IPS-20b (cell line): ENCODE measurements at regions not wholly inside any gene's neighbourhood (a gene's known extent, or its start where the extent isn't known, plus 50 kb on each side); places are given as distances from the start of the nearest gene placed in this dataset.

Source experiments
- H3K27ac ChIP-seq: one replicate; pipeline ENCODE4 v1.5.1; 2013; ENCODE audit warnings: low read length
- H3K27me3 ChIP-seq: 2 replicates; pipeline ENCODE4 v1.6.1; 2013; ENCODE audit warnings: mild to moderate bottlenecking, low read length, inconsistent platforms; ENCODE audit not compliant: insufficient read depth
- H3K36me3 ChIP-seq: 2 replicates; pipeline ENCODE4 v1.6.1; 2013; ENCODE audit warnings: low read depth, mild to moderate bottlenecking, inconsistent platforms, low read length, moderate library complexity; ENCODE audit not compliant: insufficient read depth
- H3K4me1 ChIP-seq: 2 replicates; pipeline ENCODE4 v1.6.1; 2013; ENCODE audit warnings: mild to moderate bottlenecking, control low read depth, inconsistent platforms, low read length, moderate library complexity; ENCODE audit not compliant: insufficient read depth
- H3K4me3 ChIP-seq: 2 replicates; pipeline ENCODE4 v1.5.1; 2013; ENCODE audit warnings: mild to moderate bottlenecking, low read length, inconsistent platforms
- H3K9ac ChIP-seq: 2 replicates; pipeline ENCODE4 v1.6.1; 2013; ENCODE audit warnings: low read depth, mild to moderate bottlenecking, inconsistent platforms, low read length, moderate library complexity
- H3K9me3 ChIP-seq: 2 replicates; pipeline ENCODE4 v1.6.1; 2013; ENCODE audit warnings: mild to moderate bottlenecking, low read depth, low read length, inconsistent platforms; ENCODE audit not compliant: insufficient read depth

GRCh38 chr4:152098365-152099060, 337.7 kb upstream of the GATB start:
- no peak overlapping the region for H3K27ac ChIP-seq
- no peaks in the 10 kb centered on the region for H3K36me3 ChIP-seq
- no peak overlapping the region for H3K9ac ChIP-seq
- H3K4me1 ChIP-seq: no peaks in the 10 kb centered on the region
- no peak overlapping the region for H3K4me3 ChIP-seq
- no peaks in the 10 kb centered on the region for H3K27me3 ChIP-seq
- no peaks in the 10 kb centered on the region for H3K9me3 ChIP-seq

- Histone ChIP-seq H3K9me3 (no peaks in the 10 kb centered on the region), H3K36me3 (no peaks in the 10 kb centered on the region), H3K27ac (no peak overlapping the region), H3K9ac (no peak overlapping the region), H3K4me3 (no peak overlapping the region), H3K27me3 (no peaks in the 10 kb centered on the region), H3K4me1 (no peaks in the 10 kb centered on the region)
These were observed 336.6 kb upstream of the GATB start for GRCh38 chr4:152097371-152097770.

- no peak overlapping the region for H3K4me3 ChIP-seq
- no peak overlapping the region for H3K27ac ChIP-seq
- no peak overlapping the region for H3K9ac ChIP-seq
- H3K36me3 ChIP-seq: no peaks in the 10 kb centered on the region
- no peaks in the 10 kb centered on the region for H3K4me1 ChIP-seq
- H3K9me3 ChIP-seq: no peaks in the 10 kb centered on the region
- H3K27me3 ChIP-seq: no peaks in the 10 kb centered on the region
These were observed 334.9 kb upstream of the GATB start for GRCh38 chr4:152095701-152096070.

GRCh38 chr4:152094970-152095700, 334.3 kb upstream of the GATB start:
- no peak overlapping the region for H3K27ac ChIP-seq
- H3K4me1 ChIP-seq: no peaks in the 10 kb centered on the region
- no peak overlapping the region for H3K4me3 ChIP-seq
- H3K27me3 ChIP-seq: no peaks in the 10 kb centered on the region
- no peaks in the 10 kb centered on the region for H3K9me3 ChIP-seq
- H3K9ac ChIP-seq: no peak overlapping the region
- no peaks in the 10 kb centered on the region for H3K36me3 ChIP-seq

GRCh38 chr4:152091405-152091804, 330.6 kb upstream of the GATB start:
- Histone ChIP-seq H3K27ac (no peak overlapping the region), H3K4me1 (no peaks in the 10 kb centered on the region), H3K27me3 (no peaks in the 10 kb centered on the region), H3K4me3 (no peak overlapping the region), H3K9me3 (no peaks in the 10 kb centered on the region), H3K36me3 (no peaks in the 10 kb centered on the region), H3K9ac (no peak overlapping the region)

- H3K4me1 ChIP-seq: no peaks in the 10 kb centered on the region
- H3K9ac ChIP-seq: no peak overlapping the region
- H3K27ac ChIP-seq: no peak overlapping the region
- H3K9me3 ChIP-seq: no peaks in the 10 kb centered on the region
- H3K36me3 ChIP-seq: no peaks in the 10 kb centered on the region
- H3K27me3 ChIP-seq: no peaks in the 10 kb centered on the region
- no peak overlapping the region for H3K4me3 ChIP-seq
These were observed 329.7 kb upstream of the GATB start for GRCh38 chr4:152090543-152090942.

- Histone ChIP-seq H3K36me3 (no peaks in the 10 kb centered on the region), H3K4me3 (no peak overlapping the region), H3K9me3 (no peaks in the 10 kb centered on the region), H3K27me3 (no peaks in the 10 kb centered on the region), H3K9ac (no peak overlapping the region), H3K4me1 (no peaks in the 10 kb centered on the region), H3K27ac (no peak overlapping the region)
These were observed 328.8 kb upstream of the GATB start for GRCh38 chr4:152089584-152089983.

- Histone ChIP-seq H3K9me3 (no peaks in the 10 kb centered on the region), H3K36me3 (no peaks in the 10 kb centered on the region), H3K9ac (no peak overlapping the region), H3K4me1 (no peaks in the 10 kb centered on the region), H3K27ac (no peak overlapping the region), H3K4me3 (no peak overlapping the region), H3K27me3 (no peaks in the 10 kb centered on the region)
These were observed 326.5 kb upstream of the GATB start for GRCh38 chr4:152087335-152087734.

GRCh38 chr4:152085657-152086056, 324.9 kb upstream of the GATB start:
- Histone ChIP-seq H3K27me3 (no peaks in the 10 kb centered on the region), H3K36me3 (no peaks in the 10 kb centered on the region), H3K9me3 (no peaks in the 10 kb centered on the region), H3K4me1 (no peaks in the 10 kb centered on the region), H3K27ac (no peak overlapping the region), H3K4me3 (no peak overlapping the region), H3K9ac (no peak overlapping the region)

GRCh38 chr4:152083338-152083737, 322.5 kb upstream of the GATB start:
- Histone ChIP-seq H3K36me3 (no peaks in the 10 kb centered on the region), H3K27me3 (no peaks in the 10 kb centered on the region), H3K9me3 (no peaks in the 10 kb centered on the region), H3K9ac (no peak overlapping the region), H3K27ac (no peak overlapping the region), H3K4me3 (no peak overlapping the region), H3K4me1 (no peaks in the 10 kb centered on the region)

- Histone ChIP-seq H3K9ac (no peak overlapping the region), H3K4me3 (no peak overlapping the region), H3K9me3 (no peaks in the 10 kb centered on the region), H3K36me3 (no peaks in the 10 kb centered on the region), H3K27me3 (no peaks in the 10 kb centered on the region), H3K27ac (no peak overlapping the region), H3K4me1 (no peaks in the 10 kb centered on the region)
These were observed 320.2 kb upstream of the GATB start for GRCh38 chr4:152081024-152081423.

GRCh38 chr4:152079543-152080293, 318.9 kb upstream of the GATB start:
- no peaks in the 10 kb centered on the region for H3K36me3 ChIP-seq
- H3K4me3 ChIP-seq: no peak overlapping the region
- 0 out of 2 replicates have a peak, but pooled peaks cover 3% of the 10 kb centered on the region for H3K27me3 ChIP-seq
- H3K4me1 ChIP-seq: no peaks in the 10 kb centered on the region; the same call in 1 of the 2 replicates
- H3K27ac ChIP-seq: no peak overlapping the region
- H3K9ac ChIP-seq: no peak overlapping the region
- no peaks in the 10 kb centered on the region for H3K9me3 ChIP-seq
